Prostate gland (tissue), 2 donors: ENCODE measurements at regions not wholly inside any gene's neighbourhood (a gene's known extent, or its start where the extent isn't known, plus 50 kb on each side); places are given as distances from the start of the nearest gene placed in this dataset.

Experiments
- DNase-seq: peaks from one replicate; pipeline ENCODE4 v3.0.0-alpha.2; 2019; ENCODE audit warnings: low spot score
- H3K27ac ChIP-seq, 2 donors: fragments of 200-600 bp; sonication (generic); 2 replicates each; pipeline ENCODE4 v1.5.1; 2017 to 2019
- H3K27me3 ChIP-seq: fragments of 200-600 bp; sonication (generic); replicated peaks from 2 replicates; pipeline ENCODE4 v1.5.1; 2019; ENCODE audit not compliant: insufficient read depth
- H3K36me3 ChIP-seq, 2 donors: fragments of 200-600 bp; sonication (generic); 1 replicate in 1 of 2; 2 replicates in 1 of 2; pipeline versions ENCODE4 v1.5.1 to v1.8.1; 2017 to 2019
- H3K4me1 ChIP-seq: fragments of 200-600 bp; sonication (generic); replicated peaks from 2 replicates; pipeline ENCODE4 v1.5.1; 2019
- H3K4me3 ChIP-seq, 2 donors: fragments of 200-600 bp; sonication (generic); 2 replicates each; pipeline ENCODE4 v1.5.1; 2017 to 2019
- H3K9me3 ChIP-seq: fragments of 200-600 bp; sonication (generic); 2 replicates; pipeline ENCODE4 v1.5.1; 2017
- POLR2A ChIP-seq: fragments of 450-650 bp; IDR thresholded peaks from one replicate; pipeline ENCODE4 v1.6.1; 2016; ENCODE audit warnings: antibody characterized with exemption, mild to moderate bottlenecking
- POLR2AphosphoS5 ChIP-seq: sonication (generic); formaldehyde crosslinking; IDR thresholded peaks from one replicate; pipeline ENCODE4 v1.6.1; 2017; ENCODE audit warnings: antibody characterized with exemption
- WGBS: methylation state at CpG from one replicate; pipeline ENCODE4 v1.1.5; 2018; 5-methylcytosine and 5-hydroxymethylcytosine counted together
- intact Hi-C: fragments of 100-400 bp; cut with DNase I; formaldehyde crosslinking; loops from one replicate; pipeline ENCODE4 v1.14.2; 2022
- TF ChIP-seq, protein P1 (sequence below), 4 experiments: fragments of 200-600 bp in 2 of 4; fragments of 450-650 bp in 2 of 4; sonication (generic) in 2 of 4; IDR thresholded peaks; 1 replicate in 3 of 4; 2 replicates in 1 of 4; pipeline ENCODE4 v1.5.1; 2016 to 2019; ENCODE audit warnings: antibody characterized with exemption in 4 of 4, mild to moderate bottlenecking in 2 of 4, moderate library complexity in 2 of 4

DNA sequence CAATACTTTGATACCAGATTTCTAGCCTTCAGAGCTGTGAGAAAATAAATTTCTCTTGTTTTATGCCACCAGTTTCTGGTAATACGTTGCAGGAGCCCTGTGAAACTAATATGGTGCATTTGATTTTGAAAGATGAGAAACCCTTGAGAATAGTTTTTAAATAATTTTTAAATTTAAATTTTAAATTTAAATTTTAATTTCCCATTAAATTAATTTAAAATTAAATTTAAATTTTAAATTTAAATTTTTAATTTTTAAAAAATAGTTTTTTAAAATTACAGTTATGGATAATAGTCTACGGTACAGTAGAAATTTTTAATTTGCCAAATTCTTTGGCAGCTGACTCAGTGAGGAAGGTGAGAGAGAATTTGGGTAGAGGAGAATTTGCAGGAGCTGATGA is 68.6 kb upstream of the SLC24A3 start:
- DNase-seq = no peak
- H3K4me1 ChIP-seq = no peaks in the 10 kb centered on the region
- intact Hi-C loops = no loop called here
- no peaks in the 10 kb centered on the region for H3K36me3 ChIP-seq
- no peaks in the 10 kb centered on the region for H3K27me3 ChIP-seq
- no peak overlapping the region for H3K4me3 ChIP-seq
- H3K27ac ChIP-seq = no peak overlapping the region
- TF ChIP-seq POLR2AphosphoS5 = no peak
- WGBS = 96% methylated on average over 2 of the region's 2 CpGs
- no peaks in the 10 kb centered on the region for H3K9me3 ChIP-seq

DNA sequence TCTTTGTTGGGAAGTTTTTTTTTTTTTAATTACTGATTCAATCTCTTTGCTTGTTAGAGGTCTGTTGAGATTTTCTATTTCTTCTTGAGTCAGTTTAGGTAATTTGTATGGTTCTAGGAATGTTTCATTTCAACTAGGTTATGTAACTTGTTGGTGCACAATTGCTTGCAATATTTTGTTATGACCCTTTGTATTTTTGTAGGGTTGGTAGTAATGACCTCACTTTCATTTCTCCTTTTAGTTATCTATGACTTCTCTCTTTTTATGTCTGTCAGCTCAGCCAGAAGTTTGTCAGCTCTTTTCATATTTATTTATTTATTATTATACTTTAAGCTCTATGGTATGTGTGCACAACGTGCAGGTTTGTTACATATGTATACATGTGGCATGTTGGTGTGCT is 51.1 kb upstream of the SLC24A3 start:
- intact Hi-C loops = no loop called here
- H3K36me3 ChIP-seq = no peaks in the 10 kb centered on the region
- no peak for DNase-seq
- WGBS = 96% methylated on average over 1 of the region's 1 CpG
- no peaks in the 10 kb centered on the region for H3K4me1 ChIP-seq
- no peaks in the 10 kb centered on the region for H3K27me3 ChIP-seq
- TF ChIP-seq, protein P1, sequence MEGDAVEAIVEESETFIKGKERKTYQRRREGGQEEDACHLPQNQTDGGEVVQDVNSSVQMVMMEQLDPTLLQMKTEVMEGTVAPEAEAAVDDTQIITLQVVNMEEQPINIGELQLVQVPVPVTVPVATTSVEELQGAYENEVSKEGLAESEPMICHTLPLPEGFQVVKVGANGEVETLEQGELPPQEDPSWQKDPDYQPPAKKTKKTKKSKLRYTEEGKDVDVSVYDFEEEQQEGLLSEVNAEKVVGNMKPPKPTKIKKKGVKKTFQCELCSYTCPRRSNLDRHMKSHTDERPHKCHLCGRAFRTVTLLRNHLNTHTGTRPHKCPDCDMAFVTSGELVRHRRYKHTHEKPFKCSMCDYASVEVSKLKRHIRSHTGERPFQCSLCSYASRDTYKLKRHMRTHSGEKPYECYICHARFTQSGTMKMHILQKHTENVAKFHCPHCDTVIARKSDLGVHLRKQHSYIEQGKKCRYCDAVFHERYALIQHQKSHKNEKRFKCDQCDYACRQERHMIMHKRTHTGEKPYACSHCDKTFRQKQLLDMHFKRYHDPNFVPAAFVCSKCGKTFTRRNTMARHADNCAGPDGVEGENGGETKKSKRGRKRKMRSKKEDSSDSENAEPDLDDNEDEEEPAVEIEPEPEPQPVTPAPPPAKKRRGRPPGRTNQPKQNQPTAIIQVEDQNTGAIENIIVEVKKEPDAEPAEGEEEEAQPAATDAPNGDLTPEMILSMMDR (IDR thresholded peaks at IDR 0.05) = no peak
- no peak for TF ChIP-seq POLR2A
- no peak for TF ChIP-seq POLR2AphosphoS5
- H3K27ac ChIP-seq = no peak overlapping the region
- H3K9me3 ChIP-seq = no peaks in the 10 kb centered on the region
- no peak overlapping the region for H3K4me3 ChIP-seq
